HS-27A (cell line): ENCODE measurements at regions not wholly inside any gene's neighbourhood (a gene's known extent, or its start where the extent isn't known, plus 50 kb on each side); places are given as distances from the start of the nearest gene placed in this dataset.

Experiments used
- DNase-seq: peaks from one replicate; pipeline ENCODE4 v3.0.0-alpha.2; 2012; ENCODE audit warnings: low read depth, missing footprints

DNA sequence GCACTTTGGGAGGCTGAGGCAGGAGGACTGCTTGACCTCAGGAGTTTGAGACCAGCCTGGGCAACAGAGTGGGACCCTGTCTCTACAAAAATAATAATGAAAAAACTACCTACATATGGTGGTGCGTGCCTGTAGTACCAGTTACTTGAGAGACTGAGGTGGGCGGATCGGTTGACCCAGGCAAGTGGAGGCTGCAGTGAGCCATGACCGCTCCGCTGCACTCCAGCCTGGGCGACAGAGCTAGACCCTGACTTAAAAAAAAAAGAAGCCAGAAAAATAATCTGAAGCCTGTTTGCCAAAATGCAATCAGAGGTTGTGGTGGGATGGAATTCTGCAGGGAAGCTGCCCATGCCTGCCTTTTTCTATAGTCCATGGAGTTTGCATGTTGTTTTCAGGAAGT, 50.4 kb upstream of the GGTA1 start:
- DNase-seq = no peak

DNA sequence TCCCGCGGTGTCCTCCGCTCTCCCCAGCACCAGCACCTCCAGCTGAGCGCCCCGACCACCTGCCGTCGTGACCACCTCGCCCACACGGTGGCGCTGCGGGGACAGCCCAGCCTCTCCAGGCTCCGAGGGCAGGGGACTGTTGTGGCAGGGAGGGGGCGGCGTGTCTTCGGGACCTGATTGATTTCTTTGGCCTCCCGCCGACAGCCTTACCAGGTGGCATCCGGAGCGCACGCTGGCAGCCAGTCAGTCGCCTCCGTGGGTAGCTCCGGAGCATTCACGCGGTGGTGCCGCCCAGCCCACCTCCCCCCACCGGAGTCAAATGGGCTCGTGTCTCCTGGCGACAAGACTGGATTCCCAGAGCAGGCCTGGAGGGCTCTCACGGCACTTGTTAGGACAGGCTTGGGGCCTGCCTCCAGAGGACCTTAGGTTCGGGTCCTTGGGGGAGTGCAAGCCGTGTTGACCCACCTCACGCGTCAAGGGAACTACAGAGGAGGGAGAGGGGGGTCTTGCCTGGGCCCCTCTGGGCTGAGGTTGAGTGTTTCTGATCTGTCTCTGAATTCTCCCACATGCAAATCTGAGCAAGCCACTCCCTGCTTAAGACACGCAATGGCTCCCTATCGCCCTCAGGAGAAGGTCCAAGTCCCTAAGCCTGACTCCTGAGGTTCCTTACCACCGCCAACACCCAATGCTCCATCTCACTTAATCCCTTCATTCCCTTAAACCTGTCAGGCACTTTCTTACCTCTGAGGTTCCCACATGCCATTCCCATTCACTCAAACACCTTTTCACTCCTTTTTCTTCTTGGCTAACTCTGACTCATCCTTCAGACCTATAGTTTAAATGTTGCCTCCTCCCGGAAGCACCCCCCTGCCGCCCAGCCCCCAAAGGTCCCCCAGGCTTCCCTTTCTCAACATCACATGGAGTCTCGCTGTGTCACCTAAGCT, 51.2 kb upstream of the GGTA1 start:
- no peak for DNase-seq

- no peak for DNase-seq
Measured at GRCh38 chr9:121551985-121552753, 52.5 kb upstream of the GGTA1 start.

GRCh38 chr9:121556082-121556481, 56.4 kb upstream of the GGTA1 start:
- DNase-seq = no peak

- DNase-seq = peak; percentile 62
Measured at GRCh38 chr9:121556580-121556979, 56.9 kb upstream of the GGTA1 start.

DNA sequence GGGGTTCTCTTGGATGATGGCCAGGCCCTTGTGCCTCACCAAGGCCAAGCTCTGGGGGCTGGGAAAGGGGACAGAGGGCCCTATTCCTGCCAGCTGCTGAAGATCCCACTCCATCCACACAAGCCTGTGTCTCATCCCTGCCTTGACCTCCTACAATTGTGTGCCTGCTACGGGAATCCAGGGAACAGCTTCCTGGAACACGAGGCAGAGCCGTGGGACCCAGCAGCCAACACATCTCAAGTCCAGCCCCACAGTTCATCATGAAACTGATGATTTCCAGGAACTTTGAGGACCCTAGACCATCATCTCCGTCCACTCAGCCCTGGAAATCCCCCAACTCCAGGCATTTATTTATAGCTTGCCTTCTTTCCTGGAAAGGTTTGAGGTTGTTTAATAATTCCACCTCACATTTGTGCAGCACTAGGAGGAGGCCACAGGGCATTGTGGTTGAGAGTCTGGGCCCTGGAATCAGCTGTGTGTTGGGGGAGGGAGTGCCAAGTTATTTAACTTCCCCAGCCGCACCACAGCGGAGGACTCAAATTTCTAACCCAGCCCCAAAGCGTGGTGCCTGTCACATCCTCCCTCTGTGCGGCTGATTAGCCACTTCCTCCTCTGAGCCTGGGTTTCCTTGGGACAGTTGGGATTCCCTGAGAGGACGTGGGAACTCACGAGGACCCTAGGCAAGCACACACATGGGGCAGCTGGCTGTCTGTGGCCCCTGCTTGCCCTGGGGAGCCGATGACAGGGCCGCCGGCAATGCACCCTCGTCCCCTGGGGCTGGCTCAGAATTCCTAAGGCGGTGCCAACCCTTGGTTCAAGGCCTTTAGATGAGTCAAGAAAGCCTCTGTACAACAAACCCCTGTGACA, 58.2 kb upstream of the GGTA1 start:
- peak; percentile 78 for DNase-seq

DNA sequence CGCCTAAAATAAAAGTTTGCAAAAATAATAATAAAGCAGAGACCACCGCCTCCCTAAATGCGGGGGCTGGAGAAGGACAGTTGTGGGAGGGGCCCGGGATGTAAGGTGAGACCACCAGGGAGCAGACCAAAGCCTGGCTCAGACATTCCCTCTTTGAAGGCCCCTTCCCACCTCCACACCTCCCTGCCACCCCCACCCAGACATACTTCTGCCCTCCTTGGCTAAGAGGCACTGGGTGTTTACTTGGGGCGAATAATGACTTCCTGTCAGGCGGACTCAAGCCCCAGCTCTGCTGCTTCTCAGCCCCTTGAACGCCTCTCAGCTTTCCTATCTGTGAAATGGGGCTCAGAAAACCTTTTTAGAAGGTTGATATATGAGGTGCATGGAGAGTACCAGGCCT, 58.8 kb upstream of the GGTA1 start:
- DNase-seq = no peak

GRCh38 chr9:121559183-121559582, 59.5 kb upstream of the GGTA1 start:
- peak; percentile 23 for DNase-seq

- no peak for DNase-seq
Measured at GRCh38 chr9:121560921-121561320, 61.3 kb upstream of the GGTA1 start.

DNA sequence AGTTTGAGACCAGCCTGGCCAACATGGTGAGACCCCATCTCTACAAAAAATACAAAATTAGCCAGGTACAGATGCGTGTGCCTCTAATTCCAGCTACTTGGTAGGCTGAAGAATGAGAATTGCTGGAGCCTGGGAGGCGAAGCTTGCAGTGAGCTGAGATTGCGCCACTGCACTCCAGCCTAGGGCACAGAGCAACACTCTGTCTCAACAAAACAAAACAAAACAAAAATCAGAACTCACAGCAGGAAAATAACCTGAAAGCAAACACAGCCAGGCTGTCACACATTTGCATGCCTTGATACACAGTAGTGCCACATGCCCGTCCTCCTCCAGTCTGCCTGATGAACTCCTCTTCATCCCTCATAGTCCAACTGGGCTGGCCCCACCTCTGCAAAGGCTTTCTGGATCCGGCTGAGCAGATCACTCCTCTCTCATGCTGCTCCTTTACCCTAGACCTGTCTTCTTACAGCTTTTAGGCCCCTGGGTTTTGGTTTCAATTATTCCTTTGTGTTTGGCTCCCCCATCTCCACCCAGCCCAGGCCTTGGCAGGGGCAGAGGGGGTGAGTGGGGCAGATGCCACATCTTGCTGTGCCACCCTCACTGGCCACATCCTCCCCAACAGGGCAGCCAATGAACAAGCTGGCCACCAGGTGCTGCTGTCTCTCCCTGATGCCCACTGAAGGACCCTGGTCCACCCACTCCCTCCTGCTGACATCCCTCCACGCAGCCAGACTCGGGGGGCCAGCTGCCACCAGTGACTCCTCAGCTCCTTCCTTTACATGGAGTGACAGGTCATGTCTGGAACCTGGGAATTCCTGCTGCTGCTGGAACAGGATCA, 62.0 kb upstream of the GGTA1 start:
- no peak for DNase-seq

GRCh38 chr9:121562301-121562700, 62.7 kb upstream of the GGTA1 start:
- no peak for DNase-seq

GRCh38 chr9:121563425-121563824, 63.8 kb upstream of the GGTA1 start:
- no peak for DNase-seq

- DNase-seq = no peak
Measured at GRCh38 chr9:121563881-121564460, 64.3 kb upstream of the GGTA1 start.

DNA sequence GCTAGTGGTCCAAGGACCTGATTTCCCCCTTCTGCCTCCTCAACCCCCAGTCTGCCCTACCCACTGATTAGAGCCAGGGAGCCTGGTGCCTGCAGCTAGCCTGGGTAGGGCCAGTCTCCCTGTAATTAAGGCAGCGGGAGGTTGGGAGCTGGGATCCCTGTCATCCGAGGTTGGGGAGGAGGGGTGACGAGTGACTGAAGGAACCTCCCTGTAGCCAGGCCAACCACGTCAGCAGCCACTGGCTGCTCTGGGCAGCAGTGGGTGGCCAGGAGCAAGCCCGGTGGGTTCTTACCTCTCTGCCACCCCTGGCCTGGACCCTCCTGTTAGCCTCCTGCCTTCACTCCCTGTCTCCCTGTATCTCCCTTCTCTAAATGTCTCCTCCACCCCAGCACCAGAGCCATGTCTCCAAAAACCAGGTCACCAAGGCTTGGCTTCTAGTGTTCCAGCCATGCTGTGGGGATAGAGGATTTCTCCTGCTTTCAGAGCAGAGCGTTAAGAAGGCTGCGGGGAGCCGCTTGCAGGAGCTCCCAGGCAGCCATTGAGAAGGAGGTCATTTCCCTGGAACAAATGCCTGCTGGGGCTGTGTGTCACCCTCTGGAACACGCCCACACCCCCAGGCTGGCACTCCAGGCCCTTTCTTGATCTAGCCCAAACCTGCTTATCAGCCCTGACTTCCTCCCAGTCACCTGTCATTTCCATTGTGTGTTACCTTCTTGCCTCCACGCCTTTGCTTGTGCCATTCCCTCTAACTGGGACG, 65.0 kb upstream of the GGTA1 start:
- no peak for DNase-seq

DNA sequence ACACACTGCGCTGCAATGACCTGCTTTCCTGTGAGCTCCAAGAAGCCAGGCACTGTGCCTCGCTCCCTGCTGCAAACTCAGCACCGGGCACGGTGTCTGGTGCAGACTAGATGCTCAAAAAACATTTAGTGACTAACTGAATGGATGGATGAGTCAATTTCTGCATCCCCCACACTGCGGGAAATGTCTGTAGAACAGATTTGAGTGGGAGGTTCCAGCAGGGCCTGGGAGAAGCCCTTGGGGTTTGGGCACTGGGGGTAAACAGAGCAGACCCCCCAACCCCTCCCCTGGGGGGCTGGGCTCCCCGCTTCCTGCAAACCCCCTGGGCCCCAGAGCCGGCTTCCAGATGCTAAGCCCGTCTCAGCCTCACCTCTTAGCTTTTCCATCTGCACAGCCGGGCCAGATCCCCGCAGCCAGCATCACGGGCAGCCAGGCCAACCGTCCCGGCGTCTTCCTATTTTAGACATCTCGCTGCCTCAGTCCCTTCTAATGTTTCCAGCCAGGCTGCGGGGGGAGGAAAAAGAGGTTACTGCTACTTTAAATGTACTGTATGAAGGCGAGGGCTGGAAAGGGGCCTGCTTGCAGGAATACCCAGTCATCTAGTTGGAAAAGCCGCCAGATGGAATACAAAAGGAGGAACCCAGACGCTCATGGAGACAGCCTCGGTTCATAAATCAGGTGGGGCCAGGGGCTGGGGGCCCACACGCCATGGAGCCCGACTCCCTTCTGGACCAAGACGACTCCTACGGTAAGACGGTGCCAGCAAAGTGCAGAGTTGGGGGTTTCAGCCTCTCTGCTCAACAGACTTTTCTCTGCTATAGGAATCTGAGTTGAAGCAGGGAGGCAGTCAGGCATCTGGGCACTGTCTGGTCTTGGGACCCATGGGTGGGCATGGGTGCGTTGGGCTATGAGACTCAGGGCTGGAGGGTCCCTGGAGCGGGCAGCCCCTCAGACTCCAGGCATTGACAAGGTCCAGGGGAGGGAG, 67.1 kb upstream of the GGTA1 start:
- no peak for DNase-seq

GRCh38 chr9:121567500-121568342, 68.1 kb upstream of the GGTA1 start:
- DNase-seq = no peak

- DNase-seq = no peak
Measured at GRCh38 chr9:121568343-121569265, 69.0 kb upstream of the GGTA1 start.
